Peyer's patch (tissue), 4 donors: ENCODE measurements at regions not wholly inside any gene's neighbourhood (a gene's known extent, or its start where the extent isn't known, plus 50 kb on each side); places are given as distances from the start of the nearest gene placed in this dataset.

Experiments used
- POLR2A ChIP-seq, 2 donors: fragments of 450-650 bp; IDR thresholded peaks; one replicate each; pipeline ENCODE4 v1.5.1; 2017; ENCODE audit warnings: antibody characterized with exemption in 2 of 2, mild to moderate bottlenecking in 2 of 2, moderate library complexity in 2 of 2
- TF ChIP-seq, protein P1 (sequence below), 6 experiments: fragments of 450-650 bp in 4 of 6; fragments of 200-600 bp in 2 of 6; sonication (generic) in 1 of 6; IDR thresholded peaks; one replicate each; pipeline ENCODE4 v1.5.1; 2017 to 2019; ENCODE audit warnings: antibody characterized with exemption in 6 of 6, mild to moderate bottlenecking in 3 of 6, moderate library complexity in 1 of 6

DNA sequence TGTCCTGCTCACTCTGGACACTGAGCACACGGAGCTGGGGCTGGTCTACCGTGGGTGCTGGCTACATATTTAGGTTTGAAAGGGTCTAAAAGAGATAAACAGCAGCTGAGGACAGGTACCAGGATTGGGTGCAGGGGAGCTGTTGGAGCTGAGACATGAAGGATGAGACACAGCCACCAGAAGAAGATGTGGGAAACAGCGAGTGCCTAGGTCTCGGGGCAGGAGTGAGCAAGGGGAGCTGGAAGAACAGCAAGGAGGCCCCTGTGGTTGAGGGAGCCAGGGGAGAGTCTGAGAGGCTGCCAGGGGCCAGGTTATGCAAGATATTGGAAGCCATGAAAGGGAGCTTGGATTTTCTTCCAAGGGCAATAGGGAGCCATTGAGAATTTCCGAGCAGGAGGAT, 434.0 kb upstream of the SULF2 start:
- TF ChIP-seq, protein P1, sequence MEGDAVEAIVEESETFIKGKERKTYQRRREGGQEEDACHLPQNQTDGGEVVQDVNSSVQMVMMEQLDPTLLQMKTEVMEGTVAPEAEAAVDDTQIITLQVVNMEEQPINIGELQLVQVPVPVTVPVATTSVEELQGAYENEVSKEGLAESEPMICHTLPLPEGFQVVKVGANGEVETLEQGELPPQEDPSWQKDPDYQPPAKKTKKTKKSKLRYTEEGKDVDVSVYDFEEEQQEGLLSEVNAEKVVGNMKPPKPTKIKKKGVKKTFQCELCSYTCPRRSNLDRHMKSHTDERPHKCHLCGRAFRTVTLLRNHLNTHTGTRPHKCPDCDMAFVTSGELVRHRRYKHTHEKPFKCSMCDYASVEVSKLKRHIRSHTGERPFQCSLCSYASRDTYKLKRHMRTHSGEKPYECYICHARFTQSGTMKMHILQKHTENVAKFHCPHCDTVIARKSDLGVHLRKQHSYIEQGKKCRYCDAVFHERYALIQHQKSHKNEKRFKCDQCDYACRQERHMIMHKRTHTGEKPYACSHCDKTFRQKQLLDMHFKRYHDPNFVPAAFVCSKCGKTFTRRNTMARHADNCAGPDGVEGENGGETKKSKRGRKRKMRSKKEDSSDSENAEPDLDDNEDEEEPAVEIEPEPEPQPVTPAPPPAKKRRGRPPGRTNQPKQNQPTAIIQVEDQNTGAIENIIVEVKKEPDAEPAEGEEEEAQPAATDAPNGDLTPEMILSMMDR (IDR thresholded peaks at IDR 0.05) = no peak
- no peak for TF ChIP-seq POLR2A (IDR thresholded peaks at IDR 0.05)
